Endothelial cell of umbilical vein (primary cell): ENCODE measurements at regions not wholly inside any gene's neighbourhood (a gene's known extent, or its start where the extent isn't known, plus 50 kb on each side); places are given as distances from the start of the nearest gene placed in this dataset.

ENCODE experiments used
- BruUV-seq: library from RNA; stranded (reverse); fragments of 400-500 nt; replicated peaks from 2 replicates; lab custom pipeline; 2021; lab: Mats Ljungman, UMichigan
- CTCF ChIA-PET: fragments of 300-600, 350-600 bp; sonication (Branson Sonifier 250); formaldehyde crosslinking; loops from one replicate; lab custom pipeline; 2021; ENCODE audit warnings: antibody characterized with exemption, inconsistent platforms; lab: Charles Lee
- POLR2A ChIA-PET: fragments of 300-600, 350-600 bp; sonication (Branson Sonifier 250); formaldehyde crosslinking; loops from one replicate; lab custom pipeline; 2021; ENCODE audit warnings: antibody characterized with exemption, inconsistent platforms; lab: Charles Lee
- DNase-seq: peaks from one replicate; pipeline ENCODE4 v3.0.0-alpha.2; 2011; ENCODE audit warnings: low read depth, low spot score
- FAIRE-seq: peaks from 2 replicates; lab custom pipeline; 2011; peaks lifted over from hg19 to GRCh38; lab: Jason Lieb, UNC
- H2AFZ ChIP-seq: 2 replicates; pipeline ENCODE4 v1.6.0; 2012; ENCODE audit warnings: low read depth, low read length, control low read depth, inconsistent platforms
- H3K27ac ChIP-seq: 2 replicates; pipeline ENCODE4 v1.5.1; 2011; ENCODE audit warnings: low read depth, mild to moderate bottlenecking, control low read depth, low read length, moderate library complexity; ENCODE audit not compliant: insufficient read depth
- H3K27me3 ChIP-seq, 2 experiments: 2 replicates each; pipeline versions ENCODE4 v1.6.0 to v1.6.1; 2011; ENCODE audit warnings: low read length in 2 of 2, mixed read lengths in 1 of 2; ENCODE audit not compliant: control insufficient read depth in 2 of 2, insufficient read depth in 2 of 2
- H3K36me3 ChIP-seq, 2 experiments: 2 replicates in 1 of 2; 3 replicates in 1 of 2; pipeline ENCODE4 v1.5.1; 2011; ENCODE audit warnings: low read length in 2 of 2, mild to moderate bottlenecking in 1 of 2, moderate library complexity in 1 of 2; ENCODE audit not compliant: control insufficient read depth in 2 of 2, insufficient read depth in 2 of 2; ENCODE audit errors: extremely low read depth in 1 of 2
- H3K4me1 ChIP-seq: 3 replicates; pipeline ENCODE4 v1.5.1; 2011; ENCODE audit warnings: mild to moderate bottlenecking, low read length; ENCODE audit not compliant: control insufficient read depth, insufficient read depth; ENCODE audit errors: extremely low read depth
- H3K4me2 ChIP-seq: 2 replicates; pipeline ENCODE4 v1.6.1; 2011; ENCODE audit warnings: low read length, control low read depth, mixed read lengths; ENCODE audit not compliant: insufficient read depth
- H3K4me3 ChIP-seq, 3 experiments: fragments of 200-600 bp in 1 of 3; sonication (generic), shearing (Covaris generic) in 1 of 3; replicated peaks in 1 of 3; 2 replicates each; pipeline ENCODE4 v1.5.1; 2011 to 2016; ENCODE audit warnings: control low read depth in 3 of 3, low read length in 3 of 3, mild to moderate bottlenecking in 2 of 3, inconsistent platforms in 1 of 3, low read depth in 1 of 3, moderate library complexity in 1 of 3; ENCODE audit not compliant: insufficient read depth in 1 of 3
- H3K79me2 ChIP-seq: 2 replicates; pipeline ENCODE4 v1.6.0; 2012; ENCODE audit warnings: low read length, inconsistent platforms; ENCODE audit not compliant: control insufficient read depth, insufficient read depth
- H3K9ac ChIP-seq: replicated peaks from 2 replicates; pipeline ENCODE3; 2011; ENCODE audit warnings: low read length, control low read depth; ENCODE audit not compliant: insufficient read depth; ENCODE audit errors: extremely low read depth
- H3K9me1 ChIP-seq: replicated peaks from 3 replicates; pipeline ENCODE4 v1.6.0; 2011; ENCODE audit warnings: mild to moderate bottlenecking, low read length; ENCODE audit not compliant: control insufficient read depth, insufficient read depth; ENCODE audit errors: extremely low read depth
- H3K9me3 ChIP-seq: replicated peaks from 2 replicates; pipeline ENCODE4 v1.5.1; 2012; ENCODE audit warnings: low read length, inconsistent platforms; ENCODE audit not compliant: control insufficient read depth, insufficient read depth
- H4K20me1 ChIP-seq: replicated peaks from 2 replicates; pipeline ENCODE3; 2011; ENCODE audit warnings: mild to moderate bottlenecking, low read length; ENCODE audit not compliant: control insufficient read depth, insufficient read depth; ENCODE audit errors: extremely low read depth
- EZH2 ChIP-seq: IDR thresholded peaks from 2 replicates; pipeline ENCODE4 v1.6.1; 2012; ENCODE audit warnings: borderline replicate concordance, low read depth, mild to moderate bottlenecking, moderate library complexity, low read length, inconsistent platforms; ENCODE audit not compliant: severe bottlenecking
- FOS ChIP-seq: IDR thresholded peaks from 2 replicates; pipeline ENCODE4 v1.6.1; 2011; ENCODE audit warnings: mild to moderate bottlenecking, low read length, moderate library complexity, borderline replicate concordance; ENCODE audit not compliant: insufficient read depth
- GATA2 ChIP-seq: IDR thresholded peaks from 2 replicates; pipeline ENCODE4 v1.7.0; 2011; ENCODE audit warnings: low read depth, mild to moderate bottlenecking, moderate library complexity, mixed read lengths, low read length; ENCODE audit not compliant: insufficient read length, insufficient read depth
- JUN ChIP-seq: IDR thresholded peaks from 2 replicates; pipeline ENCODE4 v1.6.1; 2011; ENCODE audit warnings: borderline replicate concordance, low read depth; ENCODE audit not compliant: insufficient read length, insufficient read depth
- MYC ChIP-seq: IDR thresholded peaks from one replicate; pipeline ENCODE4 v1.6.1; 2011; ENCODE audit warnings: mild to moderate bottlenecking, low read depth, low read length
- POLR2A ChIP-seq: IDR thresholded peaks from 2 replicates; pipeline ENCODE4 v1.6.1; 2012; ENCODE audit warnings: low read depth, mild to moderate bottlenecking, control low read depth, low read length
- POLR2AphosphoS5 ChIP-seq: IDR thresholded peaks from 2 replicates; pipeline ENCODE4 v1.6.1; 2012; ENCODE audit warnings: low read depth, mild to moderate bottlenecking, control low read depth, low read length, moderate library complexity; ENCODE audit not compliant: insufficient read depth
- dilution Hi-C: fragments of 300-500 bp; cut with MboI; formaldehyde crosslinking; loops from one replicate; pipeline ENCODE4 v1.15.0; 2019; ENCODE audit warnings: low sequenced_read_pairs; ENCODE audit not compliant: extremely low pct_ligation_motif_present
- intact Hi-C: fragments of 100-400 bp; cut with micrococcal nuclease; formaldehyde crosslinking; loops from one replicate; pipeline ENCODE4 v1.10.0; 2022
- TF ChIP-seq, protein P1 (sequence below): IDR thresholded peaks from 2 replicates; pipeline ENCODE4 v1.6.1; 2011; ENCODE audit not compliant: insufficient read depth, insufficient read length
- TF ChIP-seq, protein P2 (sequence below), 2 donors: IDR thresholded peaks; 1 replicate in 1 of 2; 2 replicates in 1 of 2; pipeline ENCODE4 v1.5.1; 2011; ENCODE audit warnings: low read length in 2 of 2, mild to moderate bottlenecking in 2 of 2, moderate library complexity in 2 of 2, control low read depth in 1 of 2, inconsistent platforms in 1 of 2, low read depth in 1 of 2; ENCODE audit not compliant: insufficient read depth in 1 of 2; ENCODE audit errors: extremely low read depth in 1 of 2

GRCh38 chr6:147060636-147061035 lies 143.6 kb upstream of the STXBP5 start:
- Histone ChIP-seq H3K9me3 (no peaks in the 10 kb centered on the region), H3K27ac (no peak overlapping the region), H3K4me2 (no peak overlapping the region), H3K36me3 (no peaks in the 10 kb centered on the region), H3K79me2 (no peaks in the 10 kb centered on the region), H3K27me3 (no peaks in the 10 kb centered on the region), H3K9me1 (no peaks in the 10 kb centered on the region), H3K4me3 (no peak overlapping the region), H2AFZ (no peak overlapping the region), H3K4me1 (no peaks in the 10 kb centered on the region), H3K9ac (no peak overlapping the region), H4K20me1 (no peaks in the 10 kb centered on the region)
- dilution Hi-C loops = no loop called here
- TF ChIP-seq, protein P1, sequence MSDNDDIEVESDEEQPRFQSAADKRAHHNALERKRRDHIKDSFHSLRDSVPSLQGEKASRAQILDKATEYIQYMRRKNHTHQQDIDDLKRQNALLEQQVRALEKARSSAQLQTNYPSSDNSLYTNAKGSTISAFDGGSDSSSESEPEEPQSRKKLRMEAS = no peak
- TF ChIP-seq FOS = no peak
- no peak for TF ChIP-seq MYC
- no peak for TF ChIP-seq POLR2A
- TF ChIP-seq EZH2 = no peak
- TF ChIP-seq POLR2AphosphoS5 = no peak
- TF ChIP-seq JUN = no peak
- TF ChIP-seq GATA2 = no peak
- TF ChIP-seq, protein P2, sequence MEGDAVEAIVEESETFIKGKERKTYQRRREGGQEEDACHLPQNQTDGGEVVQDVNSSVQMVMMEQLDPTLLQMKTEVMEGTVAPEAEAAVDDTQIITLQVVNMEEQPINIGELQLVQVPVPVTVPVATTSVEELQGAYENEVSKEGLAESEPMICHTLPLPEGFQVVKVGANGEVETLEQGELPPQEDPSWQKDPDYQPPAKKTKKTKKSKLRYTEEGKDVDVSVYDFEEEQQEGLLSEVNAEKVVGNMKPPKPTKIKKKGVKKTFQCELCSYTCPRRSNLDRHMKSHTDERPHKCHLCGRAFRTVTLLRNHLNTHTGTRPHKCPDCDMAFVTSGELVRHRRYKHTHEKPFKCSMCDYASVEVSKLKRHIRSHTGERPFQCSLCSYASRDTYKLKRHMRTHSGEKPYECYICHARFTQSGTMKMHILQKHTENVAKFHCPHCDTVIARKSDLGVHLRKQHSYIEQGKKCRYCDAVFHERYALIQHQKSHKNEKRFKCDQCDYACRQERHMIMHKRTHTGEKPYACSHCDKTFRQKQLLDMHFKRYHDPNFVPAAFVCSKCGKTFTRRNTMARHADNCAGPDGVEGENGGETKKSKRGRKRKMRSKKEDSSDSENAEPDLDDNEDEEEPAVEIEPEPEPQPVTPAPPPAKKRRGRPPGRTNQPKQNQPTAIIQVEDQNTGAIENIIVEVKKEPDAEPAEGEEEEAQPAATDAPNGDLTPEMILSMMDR (IDR thresholded peaks at IDR 0.05; ENCODE audit: extremely low read depth in 1 of 2, insufficient read depth in 1 of 2, low read depth in 1 of 2, low read length in 2 of 2) = no peak
- DNase-seq = no peak
- POLR2A ChIA-PET = no interaction called here
- CTCF ChIA-PET = interaction anchor here (0.6 kb wide), 1 partner anchor 55 kb away, joined by 3 read pairs; no protein-coding TSS in a partner anchor
- BruUV-seq = no TSS peak
- FAIRE-seq = no peak
- intact Hi-C loops = no loop called here
